Pulmonary artery endothelial cell (primary cell): ENCODE measurements at regions not wholly inside any gene's neighbourhood (a gene's known extent, or its start where the extent isn't known, plus 50 kb on each side); places are given as distances from the start of the nearest gene placed in this dataset.

Experiments used
- DNase-seq: peaks from one replicate; pipeline ENCODE4 v3.0.0-alpha.2; 2011; ENCODE audit warnings: low read depth, low spot score

GRCh38 chr2:226132323-226133215, 667.1 kb downstream of the IRS1 start:
- DNase-seq: no peak

- DNase-seq: no peak
Observed at GRCh38 chr2:226131299-226131784, 668.3 kb downstream of the IRS1 start.

GRCh38 chr2:226130192-226130591, 669.4 kb downstream of the IRS1 start:
- no peak for DNase-seq

GRCh38 chr2:226127682-226128081, 671.9 kb downstream of the IRS1 start:
- no peak for DNase-seq

GRCh38 chr2:226126104-226126503, 673.5 kb downstream of the IRS1 start:
- no peak for DNase-seq

GRCh38 chr2:226125176-226125883, 674.3 kb downstream of the IRS1 start:
- no peak for DNase-seq

GRCh38 chr2:226124548-226125011, 675.0 kb downstream of the IRS1 start:
- no peak for DNase-seq

- no peak for DNase-seq
Observed at GRCh38 chr2:226123300-226123699, 676.3 kb downstream of the IRS1 start.

GRCh38 chr2:226122041-226122440, 677.6 kb downstream of the IRS1 start:
- no peak for DNase-seq

GRCh38 chr2:226121046-226121738, 678.4 kb downstream of the IRS1 start:
- DNase-seq: no peak

- no peak for DNase-seq
Observed at GRCh38 chr2:226118471-226119429, 680.9 kb downstream of the IRS1 start.

GRCh38 chr2:226117510-226118065, 682.0 kb downstream of the IRS1 start:
- DNase-seq: no peak

GRCh38 chr2:226116346-226116745, 683.3 kb downstream of the IRS1 start:
- DNase-seq: no peak

- DNase-seq: no peak
Observed at GRCh38 chr2:226115832-226116200, 683.8 kb downstream of the IRS1 start.

- no peak for DNase-seq
Observed at GRCh38 chr2:226115102-226115831, 684.4 kb downstream of the IRS1 start.

- DNase-seq: no peak
Observed at GRCh38 chr2:226114436-226114835, 685.2 kb downstream of the IRS1 start.

GRCh38 chr2:226098861-226099745, 699.6 kb downstream of the NYAP2 start:
- no peak for DNase-seq

GRCh38 chr2:226095058-226095457, 695.5 kb downstream of the NYAP2 start:
- DNase-seq: no peak

- no peak for DNase-seq
Observed at GRCh38 chr2:226093364-226093763, 693.9 kb downstream of the NYAP2 start.
